Ishikawa (cell line): ENCODE measurements at regions not wholly inside any gene's neighbourhood (a gene's known extent, or its start where the extent isn't known, plus 50 kb on each side); places are given as distances from the start of the nearest gene placed in this dataset.

Experiments used
- CEBPB ChIP-seq: IDR thresholded peaks from 2 replicates; pipeline ENCODE4 v1.6.1; 2012
- CREB1 ChIP-seq: IDR thresholded peaks from 2 replicates; pipeline ENCODE4 v1.6.1; 2012; ENCODE audit warnings: low read depth
- EGR1 ChIP-seq: IDR thresholded peaks from 2 replicates; pipeline ENCODE4 v1.6.1; 2012
- EP300 ChIP-seq: IDR thresholded peaks from 2 replicates; pipeline ENCODE4 v1.6.1; 2012; ENCODE audit warnings: borderline replicate concordance
- FOXM1 ChIP-seq: IDR thresholded peaks from 2 replicates; pipeline ENCODE4 v1.6.1; 2012; ENCODE audit warnings: low read depth, borderline replicate concordance
- NFIC ChIP-seq: IDR thresholded peaks from 2 replicates; pipeline ENCODE4 v1.6.1; 2012
- RAD21 ChIP-seq: IDR thresholded peaks from 2 replicates; pipeline ENCODE4 v1.6.1; 2012; ENCODE audit warnings: low read depth
- TAF1 ChIP-seq: IDR thresholded peaks from 2 replicates; pipeline ENCODE4 v1.6.1; 2012; ENCODE audit warnings: low read depth, mild to moderate bottlenecking
- TCF12 ChIP-seq: IDR thresholded peaks from 2 replicates; pipeline ENCODE4 v1.6.1; 2012; ENCODE audit warnings: low read depth
- TEAD4 ChIP-seq: IDR thresholded peaks from 2 replicates; pipeline ENCODE4 v1.6.1; 2012
- YY1 ChIP-seq: IDR thresholded peaks from 2 replicates; pipeline ENCODE4 v1.6.1; 2012; ENCODE audit warnings: low read depth
- ZBTB7A ChIP-seq: IDR thresholded peaks from 2 replicates; pipeline ENCODE4 v1.6.1; 2012; ENCODE audit warnings: low read depth
- TF ChIP-seq, protein P1 (sequence below): IDR thresholded peaks from 2 replicates; pipeline ENCODE4 v1.6.1; 2012; ENCODE audit warnings: low read depth, mild to moderate bottlenecking
- TF ChIP-seq, protein P2 (sequence below): IDR thresholded peaks from 2 replicates; pipeline ENCODE4 v1.6.1; 2012
- TF ChIP-seq, protein P3 (sequence below): IDR thresholded peaks from 2 replicates; pipeline ENCODE4 v1.6.1; 2012

DNA sequence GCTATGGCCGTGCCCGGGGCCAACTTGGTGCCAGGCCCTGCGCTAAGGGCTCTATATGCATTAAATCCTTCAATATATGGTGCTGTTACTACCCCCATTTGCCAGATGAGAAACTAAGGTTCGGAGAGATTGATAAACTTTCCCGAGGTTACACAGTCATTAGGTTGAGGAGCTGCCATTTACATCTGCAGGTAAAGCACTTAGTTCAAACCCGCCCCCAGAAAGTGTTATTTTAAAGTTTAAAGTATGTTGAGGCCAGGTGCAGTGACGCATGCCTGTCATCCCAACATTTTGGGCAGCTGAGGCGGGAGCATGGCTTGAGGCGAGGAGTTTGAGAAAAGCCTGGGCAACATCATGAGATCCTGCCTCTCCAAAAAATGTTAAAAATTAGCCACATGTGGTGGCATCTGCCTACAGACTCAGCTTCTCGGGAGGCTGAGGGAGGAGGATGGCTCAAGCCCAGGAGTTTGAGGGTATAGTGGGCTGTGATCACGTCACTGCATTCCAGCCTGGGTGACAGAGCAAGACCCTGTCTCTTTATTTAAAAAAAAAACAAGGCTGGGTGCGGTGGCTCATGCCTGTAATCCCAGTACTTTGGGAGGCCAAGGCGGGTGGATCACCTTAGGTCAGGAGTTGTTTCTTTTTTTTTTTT is 264.7 kb downstream of the PARN start:
- TF ChIP-seq TCF12, result no peak
- TF ChIP-seq TAF1, result no peak
- TF ChIP-seq CREB1, result no peak
- TF ChIP-seq, protein P1, sequence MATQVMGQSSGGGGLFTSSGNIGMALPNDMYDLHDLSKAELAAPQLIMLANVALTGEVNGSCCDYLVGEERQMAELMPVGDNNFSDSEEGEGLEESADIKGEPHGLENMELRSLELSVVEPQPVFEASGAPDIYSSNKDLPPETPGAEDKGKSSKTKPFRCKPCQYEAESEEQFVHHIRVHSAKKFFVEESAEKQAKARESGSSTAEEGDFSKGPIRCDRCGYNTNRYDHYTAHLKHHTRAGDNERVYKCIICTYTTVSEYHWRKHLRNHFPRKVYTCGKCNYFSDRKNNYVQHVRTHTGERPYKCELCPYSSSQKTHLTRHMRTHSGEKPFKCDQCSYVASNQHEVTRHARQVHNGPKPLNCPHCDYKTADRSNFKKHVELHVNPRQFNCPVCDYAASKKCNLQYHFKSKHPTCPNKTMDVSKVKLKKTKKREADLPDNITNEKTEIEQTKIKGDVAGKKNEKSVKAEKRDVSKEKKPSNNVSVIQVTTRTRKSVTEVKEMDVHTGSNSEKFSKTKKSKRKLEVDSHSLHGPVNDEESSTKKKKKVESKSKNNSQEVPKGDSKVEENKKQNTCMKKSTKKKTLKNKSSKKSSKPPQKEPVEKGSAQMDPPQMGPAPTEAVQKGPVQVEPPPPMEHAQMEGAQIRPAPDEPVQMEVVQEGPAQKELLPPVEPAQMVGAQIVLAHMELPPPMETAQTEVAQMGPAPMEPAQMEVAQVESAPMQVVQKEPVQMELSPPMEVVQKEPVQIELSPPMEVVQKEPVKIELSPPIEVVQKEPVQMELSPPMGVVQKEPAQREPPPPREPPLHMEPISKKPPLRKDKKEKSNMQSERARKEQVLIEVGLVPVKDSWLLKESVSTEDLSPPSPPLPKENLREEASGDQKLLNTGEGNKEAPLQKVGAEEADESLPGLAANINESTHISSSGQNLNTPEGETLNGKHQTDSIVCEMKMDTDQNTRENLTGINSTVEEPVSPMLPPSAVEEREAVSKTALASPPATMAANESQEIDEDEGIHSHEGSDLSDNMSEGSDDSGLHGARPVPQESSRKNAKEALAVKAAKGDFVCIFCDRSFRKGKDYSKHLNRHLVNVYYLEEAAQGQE, result no peak
- TF ChIP-seq EP300, result no peak
- no peak for TF ChIP-seq TEAD4
- no peak for TF ChIP-seq CEBPB
- TF ChIP-seq ZBTB7A, result no peak
- TF ChIP-seq EGR1, result no peak
- no peak for TF ChIP-seq NFIC
- no peak for TF ChIP-seq YY1
- TF ChIP-seq, protein P2, sequence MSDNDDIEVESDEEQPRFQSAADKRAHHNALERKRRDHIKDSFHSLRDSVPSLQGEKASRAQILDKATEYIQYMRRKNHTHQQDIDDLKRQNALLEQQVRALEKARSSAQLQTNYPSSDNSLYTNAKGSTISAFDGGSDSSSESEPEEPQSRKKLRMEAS, result no peak
- TF ChIP-seq RAD21, result no peak
- no peak for TF ChIP-seq FOXM1
- TF ChIP-seq, protein P3, sequence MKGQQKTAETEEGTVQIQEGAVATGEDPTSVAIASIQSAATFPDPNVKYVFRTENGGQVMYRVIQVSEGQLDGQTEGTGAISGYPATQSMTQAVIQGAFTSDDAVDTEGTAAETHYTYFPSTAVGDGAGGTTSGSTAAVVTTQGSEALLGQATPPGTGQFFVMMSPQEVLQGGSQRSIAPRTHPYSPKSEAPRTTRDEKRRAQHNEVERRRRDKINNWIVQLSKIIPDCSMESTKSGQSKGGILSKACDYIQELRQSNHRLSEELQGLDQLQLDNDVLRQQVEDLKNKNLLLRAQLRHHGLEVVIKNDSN, result no peak

DNA sequence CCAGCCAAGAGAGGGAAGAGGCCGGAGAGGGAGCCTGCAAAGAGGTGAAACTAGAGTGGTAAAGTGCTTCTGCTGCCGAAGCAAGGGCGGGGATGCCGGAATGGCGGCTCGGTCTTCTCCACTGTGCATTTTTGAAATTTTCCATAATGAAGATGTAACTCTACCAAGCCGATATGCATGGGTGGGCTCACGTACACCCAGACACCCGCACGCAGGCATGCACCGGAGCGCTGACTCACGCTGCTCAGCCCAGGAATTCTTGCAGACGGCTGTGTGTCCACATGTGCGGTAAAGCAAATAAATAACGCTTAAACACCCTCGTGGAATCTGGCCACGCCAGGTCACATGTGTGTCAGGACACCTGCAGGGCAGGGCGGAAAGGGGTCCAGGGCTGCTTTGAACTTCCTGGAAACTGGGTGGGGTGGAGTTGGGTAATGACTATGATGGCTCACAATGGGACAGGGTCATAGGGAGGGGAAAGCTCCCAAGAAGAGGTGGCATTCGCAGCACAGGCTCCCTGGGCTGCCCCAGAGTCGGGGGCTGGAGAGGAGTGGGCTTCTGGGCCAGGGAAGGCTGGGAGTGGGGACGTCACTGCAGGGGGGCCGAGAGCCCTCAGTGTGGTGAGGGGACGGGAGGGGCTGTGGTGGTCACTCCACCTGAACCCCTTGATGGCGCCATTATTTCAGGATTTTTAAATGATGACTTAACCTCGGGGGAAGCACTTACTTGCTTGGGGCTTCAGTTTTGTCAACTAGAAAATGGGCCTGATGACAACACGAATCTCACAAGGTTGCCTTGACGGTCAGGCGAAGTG is 265.5 kb downstream of the PARN start:
- TF ChIP-seq CEBPB (peak; percentile 68), CREB1 (no peak), TAF1 (0 out of 2 replicates have a peak, but pooled peaks have one; percentile 44), TEAD4 (peak; percentile 99), NFIC (peak; percentile 81), TCF12 (peak; percentile 98), FOXM1 (peak; percentile 92), EP300 (peak; percentile 98), RAD21 (peak; percentile 26), ZBTB7A (peak; percentile 96), EGR1 (no peak)
- TF ChIP-seq, protein P3, result peak; percentile 90
- TF ChIP-seq, protein P2, result peak; percentile 93
- TF ChIP-seq, protein P1, result no peak

DNA sequence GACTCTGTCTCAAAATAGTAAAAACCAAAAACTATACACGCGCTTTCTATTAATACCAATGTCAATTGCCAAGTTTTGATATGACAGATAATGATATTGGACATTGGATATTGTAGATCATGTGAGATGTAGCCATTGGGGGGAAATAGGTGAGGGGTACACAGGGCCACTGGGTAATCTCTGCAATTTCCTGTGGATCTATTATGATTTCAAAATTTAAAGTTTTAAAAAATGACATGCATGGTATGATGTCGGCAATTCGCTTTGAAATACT is 266.0 kb downstream of the PARN start:
- TF ChIP-seq ZBTB7A (no peak), TEAD4 (no peak), CREB1 (no peak), RAD21 (no peak), EGR1 (no peak), YY1 (no peak; the same call in 1 of the 2 replicates), FOXM1 (no peak), TAF1 (no peak), CEBPB (no peak), EP300 (no peak), TCF12 (no peak), NFIC (no peak)
- TF ChIP-seq, protein P2, result no peak
- TF ChIP-seq, protein P1, result no peak
- TF ChIP-seq, protein P3, result no peak
